Stimulated activated CD4-positive, alpha-beta T cell treated with anti-CD3 and anti-CD28 coated beads, Interleukin-12 subunit alpha, Interleukin-12 subunit beta, amount 100 ng/mL, for 48 hours (primary cell): ENCODE measurements at regions not wholly inside any gene's neighbourhood (a gene's known extent, or its start where the extent isn't known, plus 50 kb on each side); places are given as distances from the start of the nearest gene placed in this dataset.
"Not testable (repeated sequence)": the region's sequence is repeated elsewhere in the genome, so short reads cannot be mapped to it uniquely, and the experiment has no call there.

Source experiments
- DNase-seq, 3 donors: peaks; one replicate each; pipeline ENCODE4 v3.0.0-alpha.2; 2020; ENCODE audit warnings: low read depth in 2 of 3, low spot score in 1 of 3

DNA sequence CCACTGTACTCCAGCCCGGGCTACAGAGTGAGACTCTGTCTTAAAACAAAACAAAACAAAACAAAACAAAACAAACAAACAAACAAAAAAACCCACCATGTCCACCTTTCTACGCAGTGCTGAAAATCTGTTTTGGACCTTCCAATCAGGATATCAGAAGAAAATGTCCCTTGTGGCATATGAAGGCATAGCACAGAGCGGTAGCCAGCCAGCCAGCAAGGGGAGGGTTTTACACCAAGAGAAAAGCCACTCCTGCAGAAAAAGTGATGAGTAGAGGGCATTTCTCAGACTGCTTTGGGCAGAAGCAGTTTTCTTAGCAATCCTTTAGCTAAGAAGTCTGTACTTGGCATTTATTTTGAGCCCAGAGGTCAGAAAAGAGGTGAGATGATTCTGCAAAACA, 612.2 kb downstream of the TYW1 start:
- no peak for DNase-seq

DNA sequence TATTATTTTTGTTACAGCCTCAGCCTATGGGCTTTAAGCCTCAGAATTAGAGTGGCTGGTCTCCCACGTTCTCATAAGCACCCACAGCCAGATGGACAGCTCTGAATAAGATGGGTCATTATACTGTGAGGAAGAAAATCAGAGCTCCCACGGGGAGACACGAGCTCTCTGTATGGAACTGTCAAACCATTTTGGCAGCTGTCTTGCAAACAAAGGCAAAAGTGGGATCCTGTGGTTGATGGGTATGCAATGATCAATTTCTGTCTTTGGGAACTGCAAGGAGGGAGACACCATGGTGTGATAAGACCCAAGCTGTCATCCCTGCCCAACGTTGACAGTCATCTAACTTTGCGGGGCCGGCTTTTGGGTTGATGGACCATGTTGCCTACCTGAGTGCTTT, 614.3 kb downstream of the TYW1 start:
- DNase-seq, result no peak

DNA sequence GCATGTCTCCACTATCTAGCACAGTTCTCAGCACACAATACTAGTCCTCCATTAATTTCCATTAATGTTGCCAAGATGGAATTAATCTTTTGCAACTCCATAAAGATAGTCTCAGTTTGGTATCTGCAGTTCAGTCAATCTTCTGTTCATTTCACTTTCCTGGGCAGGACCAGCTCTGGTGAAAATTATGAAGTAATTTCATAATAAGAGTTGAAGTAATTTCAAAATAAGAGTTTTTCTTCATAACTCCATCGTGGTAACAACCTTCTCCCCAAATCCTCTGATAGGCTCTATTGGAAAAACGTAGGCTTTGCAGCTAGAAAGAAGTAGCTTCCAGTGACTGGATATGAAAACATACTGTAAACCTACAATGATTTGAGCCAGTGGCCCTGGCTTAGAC, 618.2 kb downstream of the TYW1 start:
- DNase-seq, result no peak

DNA sequence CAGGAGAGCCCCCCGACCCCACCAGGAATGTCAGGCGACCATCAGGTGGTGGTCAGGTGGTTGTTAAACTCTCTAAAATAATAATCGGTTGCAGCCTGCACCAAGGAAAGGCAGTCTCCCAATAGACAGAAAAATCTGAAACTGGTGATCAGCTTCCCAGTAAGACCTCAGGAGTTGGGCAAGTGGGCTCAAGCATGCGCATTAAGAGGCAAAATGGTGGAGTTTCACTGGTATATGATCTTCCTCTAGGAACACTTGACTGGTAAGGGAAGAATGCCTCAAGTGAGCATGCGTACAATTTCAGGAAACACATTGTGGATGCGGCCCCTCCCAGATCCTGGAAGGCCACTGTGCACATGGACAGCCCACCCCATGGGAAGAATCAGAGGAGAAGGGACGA, 619.9 kb downstream of the TYW1 start:
- DNase-seq, result no peak

DNA sequence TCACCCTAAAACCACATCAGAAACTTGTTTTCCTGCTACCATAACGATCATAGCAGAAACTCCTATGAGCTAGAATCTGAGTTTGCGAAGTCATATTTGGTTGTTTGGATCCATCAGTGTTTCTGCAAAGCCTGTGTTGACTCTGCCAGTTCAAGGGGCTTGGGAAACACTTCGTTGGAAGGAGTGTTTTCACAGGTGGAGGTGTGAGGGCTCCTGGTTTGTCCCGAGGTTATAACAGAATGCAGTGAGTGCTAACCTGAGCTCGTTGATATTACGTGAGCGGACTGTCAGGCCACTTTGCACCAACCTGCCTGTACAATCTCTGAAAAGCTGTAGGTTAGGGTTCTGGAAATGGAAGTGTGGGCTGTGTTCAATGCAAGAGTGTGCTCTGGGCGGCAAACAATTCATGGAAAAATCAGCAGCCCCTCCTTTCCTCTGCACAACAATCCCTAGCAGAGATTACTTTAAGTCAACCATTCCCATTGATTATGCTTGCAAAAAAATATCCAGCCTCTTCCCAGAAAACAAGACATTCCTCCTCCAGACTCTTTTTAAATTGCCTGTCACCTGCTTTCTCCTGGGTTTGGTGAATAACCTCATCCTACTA, 622.0 kb downstream of the TYW1 start:
- DNase-seq, result no peak

DNA sequence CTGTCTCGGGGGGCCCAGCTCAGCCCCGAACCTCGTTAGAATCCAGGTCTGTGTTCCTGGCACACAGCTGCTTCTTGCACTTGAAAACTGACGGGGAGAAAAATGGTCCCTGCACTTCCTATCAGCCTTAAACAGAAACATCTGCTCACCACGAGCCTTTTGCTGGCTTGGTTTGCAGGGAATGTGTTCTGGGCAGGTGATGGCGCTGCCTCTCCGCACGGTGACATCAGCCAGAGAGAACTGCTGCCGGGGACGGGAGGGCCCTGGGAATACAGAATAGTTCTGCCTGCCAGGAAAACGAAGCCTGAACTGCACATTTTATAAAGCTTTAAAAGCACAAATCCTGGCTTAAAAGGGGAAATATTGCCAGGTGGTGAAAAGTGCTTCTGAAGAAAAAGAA, 622.5 kb downstream of the TYW1 start:
- DNase-seq, result no peak

DNA sequence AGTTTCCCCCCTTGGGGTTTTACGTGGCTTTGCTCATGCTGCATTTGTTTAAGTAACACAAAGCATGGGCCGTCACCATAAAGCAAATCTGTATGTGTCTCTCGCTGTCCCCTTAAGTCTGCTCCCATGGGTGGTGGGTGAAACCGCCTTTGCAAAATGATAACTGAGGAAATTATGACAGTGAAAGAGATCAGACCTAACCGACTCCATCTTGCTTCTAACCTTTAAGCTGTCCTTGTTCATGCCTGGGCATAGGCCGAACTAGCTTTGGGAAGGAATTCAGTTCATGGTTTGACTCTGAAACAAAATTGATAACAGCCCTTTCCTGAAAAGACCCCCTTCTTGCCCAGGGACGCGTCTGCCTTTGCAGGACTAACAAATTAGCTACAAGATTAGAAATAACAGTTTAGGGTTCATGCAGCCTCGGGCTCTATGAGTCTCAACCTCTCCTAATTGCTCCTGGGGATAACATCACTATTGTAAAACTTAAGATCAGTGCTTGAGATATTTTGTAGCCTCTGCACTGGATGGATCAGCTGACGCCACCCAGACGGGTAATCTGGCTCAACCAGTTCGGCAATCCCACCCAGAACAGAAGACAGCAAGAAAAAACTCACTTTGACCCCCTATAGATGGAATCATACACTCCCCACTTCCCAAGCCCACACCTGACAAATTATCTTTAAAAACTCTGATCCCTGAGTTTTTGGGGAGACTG, 623.7 kb downstream of the TYW1 start:
- no peak for DNase-seq

DNA sequence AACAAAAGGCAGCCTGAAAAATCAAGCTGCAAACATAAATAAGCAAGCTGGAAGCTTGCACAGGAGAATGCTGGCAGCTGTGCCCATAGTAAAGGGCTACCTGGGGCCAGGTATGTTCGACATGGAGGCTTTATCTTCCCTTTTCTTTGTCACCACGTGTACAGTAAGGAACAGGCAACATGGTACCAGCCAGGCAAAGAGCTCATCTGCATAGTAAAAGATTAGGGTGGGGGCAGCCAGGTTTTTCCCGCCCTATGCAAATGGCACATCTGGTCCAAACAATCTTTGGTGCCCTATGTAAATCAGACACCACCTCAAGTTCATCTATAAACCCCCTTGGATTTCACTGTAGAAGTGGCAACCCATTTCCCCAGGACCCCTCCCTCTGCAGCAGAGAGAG, 625.1 kb downstream of the TYW1 start:
- no peak for DNase-seq

DNA sequence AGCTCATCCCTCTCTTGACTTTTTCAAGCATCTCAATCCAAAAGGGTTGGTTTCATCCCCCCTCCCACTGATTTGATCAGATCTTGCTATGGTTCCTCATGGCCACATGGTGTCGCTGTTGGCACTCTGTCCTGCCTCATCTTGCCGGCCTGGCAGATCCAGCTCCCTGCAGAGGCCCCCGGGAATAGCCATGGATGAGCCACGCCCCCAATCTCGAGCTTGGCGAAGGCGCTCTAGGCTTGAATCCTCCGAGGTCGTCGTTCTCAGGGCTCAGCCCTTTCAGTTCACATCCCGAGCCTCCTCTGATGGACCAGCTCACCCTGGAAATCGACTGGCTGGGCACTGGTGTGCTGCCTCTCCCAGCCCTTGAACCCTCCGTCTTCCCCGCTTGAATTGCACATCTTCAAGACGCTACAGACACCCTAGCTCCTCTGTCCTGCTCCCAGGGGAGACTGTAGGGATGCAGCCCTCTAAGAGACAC, 628.7 kb downstream of the TYW1 start:
- DNase-seq, result peak in 2 of 3 donors; percentile 9 to 19

DNA sequence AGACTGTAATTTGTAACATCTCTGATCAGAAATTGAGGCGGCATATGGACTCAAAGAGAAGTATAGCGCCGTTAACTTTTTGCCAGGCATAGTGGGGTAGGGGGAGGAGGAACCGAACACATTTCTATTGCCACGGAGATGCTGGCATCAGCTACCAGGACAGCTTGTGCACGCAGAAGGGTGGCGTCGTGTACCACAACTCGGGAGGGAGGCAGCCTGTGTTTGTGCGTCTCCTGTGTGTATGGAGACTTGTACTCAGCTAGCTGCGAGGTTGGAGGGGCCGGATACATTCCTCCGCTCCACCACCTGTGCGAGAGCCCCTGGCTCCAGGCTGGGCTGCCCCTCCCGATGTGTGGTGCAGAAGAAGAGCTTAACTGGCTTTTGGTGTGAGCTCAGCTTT, 634.8 kb downstream of the TYW1 start:
- DNase-seq, result no peak

DNA sequence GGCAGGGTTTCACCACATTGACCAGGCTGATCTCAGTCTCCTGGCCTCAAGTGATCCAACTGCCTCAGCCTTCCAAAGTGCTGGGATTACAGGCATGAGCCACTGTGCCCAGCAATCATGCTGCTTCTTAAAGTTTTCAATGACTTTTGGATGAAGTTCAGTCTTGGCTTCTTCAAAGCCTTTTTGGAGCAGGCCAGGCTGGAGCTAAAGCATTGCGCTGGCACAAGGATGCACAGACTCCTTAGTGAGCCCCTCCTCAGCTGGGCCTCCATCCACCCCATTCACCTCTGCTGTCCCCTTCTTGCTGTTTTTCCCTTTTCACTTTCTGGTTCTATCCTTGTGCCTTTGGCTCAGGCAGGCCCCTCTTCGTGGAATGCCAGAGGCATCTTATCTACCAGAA, 638.6 kb downstream of the TYW1 start:
- no peak for DNase-seq

DNA sequence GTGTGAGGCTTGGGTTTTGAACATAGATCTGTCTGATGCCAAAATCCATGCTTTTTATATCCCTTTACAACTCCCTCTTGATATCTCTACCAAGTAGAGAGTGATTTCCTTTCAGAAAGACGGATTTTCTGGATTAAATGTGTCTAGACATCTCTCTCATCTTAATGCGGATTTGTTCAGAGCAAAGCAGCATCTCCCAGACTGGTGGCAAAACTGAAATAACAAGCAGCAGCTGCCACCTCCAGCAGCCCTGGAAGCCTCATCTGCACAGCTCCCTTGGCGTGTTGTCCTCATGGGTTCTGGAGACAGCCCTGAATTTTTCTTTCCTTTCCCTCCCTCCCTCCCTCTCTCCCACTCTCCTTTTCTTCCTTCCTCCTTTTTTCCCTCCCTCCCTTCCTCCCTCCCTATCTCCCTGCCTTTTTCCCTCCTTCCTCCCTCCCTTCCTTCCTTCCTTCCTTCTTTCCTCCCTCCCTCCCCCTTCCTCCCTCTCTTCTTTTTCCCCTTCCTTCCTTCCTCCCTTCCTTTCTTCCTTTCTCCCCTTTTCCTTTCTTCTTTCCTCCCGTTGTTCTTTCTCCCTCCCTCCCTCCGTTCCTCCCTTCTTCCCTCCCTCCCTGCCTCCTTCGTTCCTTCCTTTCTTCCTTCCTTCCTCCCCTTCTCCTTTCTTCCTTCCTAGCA, 639.9 kb downstream of the TYW1 start:
- DNase-seq, result no peak

DNA sequence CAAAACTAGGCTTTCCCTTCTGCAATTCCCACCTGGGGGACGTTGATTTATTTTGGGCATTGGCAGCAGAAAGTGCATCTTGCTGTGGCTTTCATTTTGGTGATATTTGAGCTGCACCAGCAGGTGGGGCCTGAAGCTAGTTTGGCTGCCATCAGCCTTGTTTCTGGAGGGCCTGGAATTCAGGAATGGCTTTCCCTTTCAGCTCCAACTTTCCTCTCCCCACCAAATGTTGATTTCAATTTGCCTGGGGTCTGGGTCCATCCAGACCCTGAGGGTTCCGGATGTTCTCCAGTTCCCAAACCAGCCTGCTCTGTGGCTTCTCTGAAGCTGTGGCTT, 640.4 kb downstream of the TYW1 start:
- no peak for DNase-seq

DNA sequence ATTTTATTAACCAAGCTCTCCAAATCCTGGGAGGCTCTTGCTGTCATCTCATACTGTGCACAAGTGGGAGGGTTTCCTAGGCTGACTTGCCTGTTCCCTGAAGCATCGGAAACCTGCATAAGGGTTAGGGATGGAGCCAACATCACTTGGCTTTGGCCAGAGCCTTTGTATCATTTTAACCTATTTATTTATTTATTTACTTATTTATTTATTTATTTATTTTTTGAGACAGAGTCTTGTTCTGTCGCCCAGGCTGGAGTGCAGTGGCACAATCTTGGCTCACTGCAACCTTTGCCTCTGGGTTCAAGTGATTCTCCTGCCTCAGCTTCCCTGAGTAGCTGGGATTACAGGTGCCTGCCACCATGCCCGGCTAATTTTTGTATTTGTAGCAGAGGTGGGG, 645.9 kb downstream of the TYW1 start:
- not testable (repeated sequence) for DNase-seq

DNA sequence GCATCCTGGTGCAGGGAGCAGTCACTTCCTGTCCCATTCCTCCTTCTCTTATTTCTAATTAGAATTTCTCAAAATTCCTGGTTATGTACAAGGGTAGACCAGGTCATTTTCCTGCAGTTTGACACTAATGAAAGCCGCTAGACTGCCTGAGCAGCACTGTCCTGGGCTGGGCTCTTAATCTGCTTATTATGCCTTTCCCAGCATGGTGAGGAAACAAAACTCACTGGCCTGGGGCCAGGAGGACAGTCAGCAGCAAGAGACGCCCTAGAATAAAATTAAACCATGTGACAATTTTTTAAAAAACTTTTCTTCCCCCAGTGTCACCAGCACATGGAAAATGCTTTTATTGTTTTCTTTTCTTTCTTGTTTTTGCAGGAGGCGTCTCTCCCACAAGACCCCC, 647.5 kb downstream of the TYW1 start:
- no peak for DNase-seq

DNA sequence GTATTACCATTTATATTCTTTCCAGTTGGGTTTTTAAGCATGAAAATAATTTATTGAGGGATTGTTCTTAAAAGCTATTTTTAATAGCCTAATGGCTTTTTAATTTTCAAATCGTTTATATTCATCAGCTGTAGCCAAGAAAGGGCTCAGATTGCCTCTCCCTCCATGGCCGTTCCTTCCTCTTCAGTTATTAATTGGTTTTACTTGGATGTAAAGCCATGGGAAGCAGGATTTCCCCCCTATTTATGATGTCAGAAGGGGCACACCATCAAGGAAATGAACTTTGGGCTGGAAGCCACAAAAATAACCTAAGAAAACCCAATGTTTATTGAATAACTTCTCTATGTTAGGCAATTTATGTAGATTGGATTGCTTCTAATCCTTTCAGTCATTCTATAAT, 656.3 kb downstream of the TYW1 start:
- DNase-seq, result no peak

DNA sequence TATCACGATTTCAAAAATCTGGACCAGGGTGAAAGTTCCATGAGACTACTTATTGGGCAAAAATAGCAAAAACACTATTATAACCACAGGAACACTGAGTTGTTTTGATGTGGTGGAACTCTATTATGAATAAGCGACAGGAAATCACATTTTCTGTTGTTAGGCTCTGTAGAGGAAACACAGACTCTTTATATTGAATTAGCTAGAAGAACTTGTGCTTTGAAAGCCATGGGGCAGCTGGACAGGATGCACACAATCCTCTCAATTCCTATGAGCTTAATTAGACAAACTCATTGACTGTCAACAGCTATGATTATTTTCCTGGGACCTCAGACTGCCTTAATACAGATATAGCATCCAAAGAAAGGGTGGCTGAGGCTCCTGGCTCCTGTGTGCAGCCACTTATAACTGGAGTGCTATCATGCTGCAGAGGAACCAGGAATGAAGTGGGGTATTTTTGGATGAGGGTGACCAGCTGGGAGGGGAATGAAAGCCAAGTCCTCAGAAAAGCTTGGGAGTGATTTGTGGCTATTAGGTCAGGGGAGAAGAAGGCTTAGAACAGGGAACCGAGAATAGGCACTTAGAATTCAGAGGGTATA, 657.3 kb downstream of the TYW1 start:
- DNase-seq, result no peak

DNA sequence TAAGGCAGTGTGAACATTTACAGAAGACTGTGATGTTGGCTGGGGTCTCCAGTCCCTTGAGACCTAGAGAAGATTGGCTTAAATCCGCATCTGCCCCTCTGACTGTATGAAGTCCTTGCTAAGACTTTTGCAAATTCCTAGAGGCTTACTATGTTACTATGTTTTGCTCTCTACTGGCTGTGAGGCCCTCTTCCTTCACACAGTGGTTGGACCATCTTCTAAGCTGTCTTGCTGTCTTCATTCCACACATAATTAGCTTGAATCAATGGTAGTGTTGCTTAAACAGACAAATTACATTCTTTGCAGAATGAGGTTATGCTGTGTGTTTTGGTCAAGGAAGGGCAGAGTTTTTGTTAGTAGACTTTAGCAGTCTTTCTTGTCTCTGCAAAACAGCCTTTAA, 658.0 kb downstream of the TYW1 start:
- no peak for DNase-seq

DNA sequence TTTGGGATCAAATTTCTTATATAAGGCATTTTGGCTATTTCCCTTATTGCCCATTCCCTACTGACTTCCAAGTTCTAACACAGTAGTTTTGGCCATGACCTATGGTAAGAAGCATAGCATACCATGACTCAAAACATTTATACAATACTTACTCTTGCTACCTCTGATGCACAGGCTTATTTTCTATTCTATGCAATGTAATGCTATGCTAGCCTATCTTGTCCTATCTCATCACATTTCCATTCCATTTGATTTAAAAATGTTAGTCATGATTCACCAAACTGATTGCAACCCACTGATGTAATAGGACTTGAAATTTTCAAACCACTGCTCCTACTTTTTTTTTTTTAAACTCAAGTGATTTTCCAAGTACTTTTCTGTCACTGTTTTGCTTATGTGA, 658.5 kb downstream of the TYW1 start:
- no peak for DNase-seq

DNA sequence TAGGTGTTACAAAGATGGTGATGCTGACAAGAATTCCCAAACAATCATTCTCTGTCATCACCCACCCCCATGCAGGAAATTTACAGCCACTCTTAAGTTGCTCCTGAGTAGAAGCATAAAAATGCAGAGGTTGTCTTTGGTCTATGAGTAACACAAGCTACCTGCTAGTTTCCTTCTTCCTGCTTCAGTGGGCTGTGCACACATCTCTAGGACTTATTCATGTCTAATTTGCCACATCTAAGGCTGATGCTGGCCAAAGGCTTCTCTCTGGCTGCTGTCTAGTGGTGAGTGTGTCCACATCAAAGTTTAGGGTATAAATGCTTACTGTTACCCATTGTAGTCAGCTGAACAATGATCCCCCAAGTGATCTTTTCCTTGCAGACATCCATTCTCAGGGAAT, 662.5 kb downstream of the TYW1 start:
- DNase-seq, result no peak

DNA sequence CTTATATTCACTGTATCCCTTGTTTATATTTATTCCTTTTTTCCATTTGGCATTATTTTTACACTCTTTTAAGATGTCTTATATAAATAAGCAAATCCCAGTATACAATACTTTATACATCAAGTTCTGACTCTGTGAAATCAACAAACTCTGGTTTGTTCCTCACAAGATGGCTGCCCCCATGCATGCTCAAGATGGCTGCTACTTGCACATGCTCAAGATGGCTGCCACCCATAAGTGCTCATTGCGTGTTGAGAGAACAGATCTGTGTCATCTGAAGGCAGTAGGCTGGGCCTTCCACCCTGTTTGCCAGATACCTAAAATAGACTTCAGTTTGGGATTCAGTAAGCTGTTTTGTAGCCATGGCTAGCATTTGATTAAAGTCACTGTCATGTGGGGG, 666.2 kb downstream of the TYW1 start:
- DNase-seq, result no peak

DNA sequence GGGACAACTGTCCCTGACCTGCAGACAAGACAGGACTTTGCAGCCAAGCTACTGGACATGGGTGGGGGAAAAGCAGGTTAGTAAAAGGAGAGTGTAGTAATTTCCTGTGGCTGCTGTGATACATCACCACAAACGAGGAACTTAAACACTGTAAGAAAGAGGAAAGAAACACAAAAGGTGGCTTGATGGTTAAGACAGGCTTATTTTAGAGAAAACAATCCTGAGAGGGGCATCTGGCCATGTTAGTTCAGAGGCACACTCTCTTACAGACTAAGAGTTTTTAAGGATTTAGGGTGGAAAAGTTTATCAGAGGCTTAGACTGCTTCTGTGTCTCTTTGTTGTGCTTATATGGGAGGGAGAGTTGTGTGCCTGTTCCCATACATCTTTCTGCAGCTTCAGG, 667.0 kb downstream of the TYW1 start:
- no peak for DNase-seq
